Stomach (tissue), 8 donors: ENCODE measurements at regions not wholly inside any gene's neighbourhood (a gene's known extent, or its start where the extent isn't known, plus 50 kb on each side); places are given as distances from the start of the nearest gene placed in this dataset.

Experiments used
- DNase-seq, 2 donors: peaks; one replicate each; pipeline versions ENCODE4 v3.0.0 to v3.0.0-alpha.2; 2013 to 2019
- H3K27ac ChIP-seq, 5 donors: fragments of 200-600 bp in 4 of 5; sonication (generic) in 4 of 5; one replicate each; pipeline ENCODE4 v1.5.1; 2013 to 2019; ENCODE audit warnings: mild to moderate bottlenecking in 1 of 5, moderate library complexity in 1 of 5
- H3K27me3 ChIP-seq, 3 donors: fragments of 200-600 bp; sonication (generic); one replicate each; pipeline ENCODE4 v1.5.1; 2017 to 2019; ENCODE audit warnings: mixed run types in 1 of 3
- H3K36me3 ChIP-seq, 4 donors: fragments of 200-600 bp; sonication (generic); 1 replicate in 3 of 4; 2 replicates in 1 of 4; pipeline ENCODE4 v1.5.1; 2016 to 2019
- H3K4me1 ChIP-seq, 4 donors: fragments of 200-600 bp; sonication (generic); one replicate each; pipeline ENCODE4 v1.5.1; 2016 to 2019
- H3K4me3 ChIP-seq, 4 donors: fragments of 200-600 bp; sonication (generic) in 3 of 4; one replicate each; pipeline ENCODE4 v1.5.1; 2016 to 2019; ENCODE audit warnings: mild to moderate bottlenecking in 1 of 4
- H3K9me3 ChIP-seq, 4 donors: fragments of 200-600 bp; sonication (generic); one replicate each; pipeline ENCODE4 v1.5.1; 2016 to 2019
- CTCF ChIP-seq, 7 experiments: fragments of 450-650 bp in 4 of 7; fragments of 200-600 bp in 3 of 7; sonication (generic) in 3 of 7; IDR thresholded peaks; one replicate each; pipeline ENCODE4 v1.5.1; 2016 to 2019; ENCODE audit warnings: antibody characterized with exemption in 7 of 7, control low read depth in 2 of 7, mild to moderate bottlenecking in 1 of 7
- EP300 ChIP-seq: sonication (generic); formaldehyde crosslinking; IDR thresholded peaks from one replicate; pipeline ENCODE4 v1.6.1; 2017; ENCODE audit warnings: antibody characterized with exemption
- POLR2A ChIP-seq, 4 donors: fragments of 450-650 bp; IDR thresholded peaks; one replicate each; pipeline ENCODE4 v1.6.1; 2016; ENCODE audit warnings: antibody characterized with exemption in 4 of 4, control low read depth in 2 of 4, mild to moderate bottlenecking in 1 of 4, moderate library complexity in 1 of 4
- POLR2AphosphoS5 ChIP-seq, 3 donors: sonication (generic); formaldehyde crosslinking; IDR thresholded peaks; one replicate each; pipeline ENCODE4 v1.6.1; 2016; ENCODE audit warnings: antibody characterized with exemption in 3 of 3
- whole genome bisulfite sequencing, 5 donors: extraction: QIAGEN DNeasy Blood & Tissue Kit in 3 of 5; methylation state at CpG; one replicate each; pipeline versions ENCODE4 v1.1.5 to v1.1.7; 2013 to 2018; 5-methylcytosine and 5-hydroxymethylcytosine counted together
- intact Hi-C: fragments of 100-400 bp; cut with DNase I; formaldehyde crosslinking; loops from one replicate; pipeline ENCODE4 v1.15.1; 2023; ENCODE audit warnings: low total_unique reads
- donor health status: healthy with polysubstance abuse.
- donor health status: Bipolar disorder and iron deficiency.
- donor health status: healthy.

GRCh38 chr11:113618360-113618759 is 87.7 kb downstream of the TMPRSS5 start:
- DNase-seq: no peak
- intact Hi-C loops: no loop called here

GRCh38 chr11:113615773-113616172 is 90.3 kb downstream of the TMPRSS5 start:
- peaks cover 0 to 4% (median 0%) of the 10 kb centered on the region in 4 donors for H3K4me1 ChIP-seq
- peaks cover 0 to 6% (median 2%) of the 10 kb centered on the region in 4 donors for H3K9me3 ChIP-seq
- H3K27ac ChIP-seq: no peak overlapping the region
- no peaks in the 10 kb centered on the region for H3K36me3 ChIP-seq
- TF ChIP-seq CTCF (IDR thresholded peaks at IDR 0.05): no peak
- TF ChIP-seq EP300: no peak
- TF ChIP-seq POLR2AphosphoS5 (IDR thresholded peaks at IDR 0.05): no peak
- no peak for TF ChIP-seq POLR2A (IDR thresholded peaks at IDR 0.05)
- peak in 1 of 2 donors; percentile 14 for DNase-seq
- H3K4me3 ChIP-seq: no peak overlapping the region
- intact Hi-C loops: no loop called here
- WGBS, 5 donors: 38 to 75% (median 50%) methylated on average over 1 of the region's 1 CpG
- no peaks in the 10 kb centered on the region for H3K27me3 ChIP-seq

More at GRCh38 chr11:113618360-113618759, 87.7 kb downstream of the TMPRSS5 start:
- TF ChIP-seq POLR2AphosphoS5 (IDR thresholded peaks at IDR 0.05) (no peak), EP300 (no peak), CTCF (IDR thresholded peaks at IDR 0.05) (no peak), POLR2A (IDR thresholded peaks at IDR 0.05) (no peak)
- Histone ChIP-seq H3K27ac (no peak overlapping the region), H3K27me3 (no peaks in the 10 kb centered on the region), H3K36me3 (no peaks in the 10 kb centered on the region), H3K4me3 (no peak overlapping the region), H3K4me1 (peaks cover 0 to 4% (median 0%) of the 10 kb centered on the region in 4 donors), H3K9me3 (peaks cover 0 to 6% (median 2%) of the 10 kb centered on the region in 4 donors)
- 76 to 91% (median 83%) methylated on average over 2 of the region's 2 CpGs for WGBS, 5 donors

GRCh38 chr11:113615098-113615497 is 91.0 kb downstream of the TMPRSS5 start:
- WGBS, 5 donors: 54 to 68% (median 64%) methylated on average over 3 of the region's 3 CpGs
- H3K27ac ChIP-seq: no peak overlapping the region
- intact Hi-C loops: no loop called here

GRCh38 chr11:113614097-113614496 is 92.0 kb downstream of the TMPRSS5 start:
- DNase-seq: no peak
- peaks cover 0 to 4% (median 0%) of the 10 kb centered on the region in 4 donors for H3K4me1 ChIP-seq
- no peaks in the 10 kb centered on the region for H3K9me3 ChIP-seq
- no peaks in the 10 kb centered on the region for H3K27me3 ChIP-seq
- no peaks in the 10 kb centered on the region for H3K36me3 ChIP-seq
- intact Hi-C loops: no loop called here
- H3K4me3 ChIP-seq: no peak overlapping the region
- H3K27ac ChIP-seq: peak overlapping the region in 1 of 5 donors; percentile 16
- 30 to 71% (median 49%) methylated on average over 2 of the region's 2 CpGs for WGBS, 5 donors
- TF ChIP-seq POLR2AphosphoS5 (IDR thresholded peaks at IDR 0.05): no peak
- no peak for TF ChIP-seq EP300
- TF ChIP-seq POLR2A (IDR thresholded peaks at IDR 0.05): no peak
- no peak for TF ChIP-seq CTCF (IDR thresholded peaks at IDR 0.05)

More at GRCh38 chr11:113615098-113615497, 91.0 kb downstream of the TMPRSS5 start:
- Histone ChIP-seq H3K36me3 (no peaks in the 10 kb centered on the region), H3K27me3 (no peaks in the 10 kb centered on the region), H3K4me3 (no peak overlapping the region), H3K4me1 (peaks cover 0 to 4% (median 0%) of the 10 kb centered on the region in 4 donors), H3K9me3 (peaks cover 0 to 6% (median 2%) of the 10 kb centered on the region in 4 donors)
- DNase-seq: no peak
- no peak for TF ChIP-seq EP300
- no peak for TF ChIP-seq CTCF (IDR thresholded peaks at IDR 0.05)
